RWPE1 (cell line): ENCODE measurements at regions not wholly inside any gene's neighbourhood (a gene's known extent, or its start where the extent isn't known, plus 50 kb on each side); places are given as distances from the start of the nearest gene placed in this dataset.
A peak's percentile ranks its signal among the peaks of the same experiment; 100 is the strongest.
"Not testable (repeated sequence)": the region's sequence is repeated elsewhere in the genome, so short reads cannot be mapped to it uniquely, and the experiment has no call there.

ENCODE experiments used
- CTCF ChIA-PET: fragments of 350-600 bp; sonication (Branson Sonifier 250); formaldehyde crosslinking; extraction: SDS; loops from one replicate; lab custom pipeline; 2021; lab: Yijun Ruan, JAX
- POLR2A ChIA-PET: fragments of 400-600 bp; formaldehyde crosslinking; extraction: SDS; loops from one replicate; lab custom pipeline; 2020; ENCODE audit warnings: antibody characterized with exemption; ENCODE audit not compliant: low non-redundant PET; lab: Yijun Ruan, JAX
- DNase-seq: peaks from one replicate; pipeline ENCODE4 v3.0.0; 2012; ENCODE audit warnings: low spot score
- H3K27ac ChIP-seq: fragments of 450-650 bp; 2 replicates; pipeline ENCODE4 v1.5.1; 2017
- TF ChIP-seq, protein P1 (sequence below): fragments of 450-650 bp; conservative IDR thresholded peaks from 2 replicates; pipeline ENCODE4 v1.5.1; 2017; ENCODE audit warnings: low read depth, mild to moderate bottlenecking

- ChIA-PET CTCF (interaction anchor here (0.6 kb wide), 1 partner anchor 9 kb away, joined by 4 read pairs; no protein-coding TSS in a partner anchor), POLR2A (no interaction called here)
- TF ChIP-seq, protein P1, sequence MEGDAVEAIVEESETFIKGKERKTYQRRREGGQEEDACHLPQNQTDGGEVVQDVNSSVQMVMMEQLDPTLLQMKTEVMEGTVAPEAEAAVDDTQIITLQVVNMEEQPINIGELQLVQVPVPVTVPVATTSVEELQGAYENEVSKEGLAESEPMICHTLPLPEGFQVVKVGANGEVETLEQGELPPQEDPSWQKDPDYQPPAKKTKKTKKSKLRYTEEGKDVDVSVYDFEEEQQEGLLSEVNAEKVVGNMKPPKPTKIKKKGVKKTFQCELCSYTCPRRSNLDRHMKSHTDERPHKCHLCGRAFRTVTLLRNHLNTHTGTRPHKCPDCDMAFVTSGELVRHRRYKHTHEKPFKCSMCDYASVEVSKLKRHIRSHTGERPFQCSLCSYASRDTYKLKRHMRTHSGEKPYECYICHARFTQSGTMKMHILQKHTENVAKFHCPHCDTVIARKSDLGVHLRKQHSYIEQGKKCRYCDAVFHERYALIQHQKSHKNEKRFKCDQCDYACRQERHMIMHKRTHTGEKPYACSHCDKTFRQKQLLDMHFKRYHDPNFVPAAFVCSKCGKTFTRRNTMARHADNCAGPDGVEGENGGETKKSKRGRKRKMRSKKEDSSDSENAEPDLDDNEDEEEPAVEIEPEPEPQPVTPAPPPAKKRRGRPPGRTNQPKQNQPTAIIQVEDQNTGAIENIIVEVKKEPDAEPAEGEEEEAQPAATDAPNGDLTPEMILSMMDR, result no peak
- DNase-seq, result no peak
- H3K27ac ChIP-seq, result no peak overlapping the region
Observed at GRCh38 chr3:169008776-169009358, 654.6 kb downstream of the MECOM start.

GRCh38 chr3:169007145-169007544, 656.4 kb downstream of the MECOM start:
- no peak overlapping the region for H3K27ac ChIP-seq
- TF ChIP-seq, protein P1, result no peak
- POLR2A ChIA-PET, result no interaction called here
- CTCF ChIA-PET, result no interaction called here
- no peak for DNase-seq

DNA sequence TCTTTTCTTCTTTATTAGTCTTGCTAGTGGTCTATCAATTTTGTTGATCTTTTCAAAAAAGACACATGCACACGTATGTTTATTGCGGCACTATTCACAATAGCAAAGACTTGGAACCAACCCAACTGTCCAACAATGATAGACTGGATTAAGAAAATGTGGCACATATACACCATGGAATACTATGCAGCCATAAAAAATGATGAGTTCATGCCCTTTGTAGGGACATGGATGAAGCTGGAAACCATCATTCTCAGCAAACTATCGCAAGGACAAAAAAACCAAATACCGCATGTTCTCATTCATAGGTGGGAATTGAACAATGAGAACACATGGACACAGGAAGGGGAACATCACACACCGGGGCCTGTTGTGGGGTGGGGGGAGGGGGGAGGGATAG, 657.1 kb downstream of the MECOM start:
- POLR2A ChIA-PET, H3K27ac ChIP-seq, DNase-seq, CTCF ChIA-PET: not testable (repeated sequence)

- POLR2A ChIA-PET, result no interaction called here
- CTCF ChIA-PET, result interaction anchor here (0.6 kb wide), 1 partner anchor 448 kb away, joined by 3 read pairs; no protein-coding TSS in a partner anchor
- H3K27ac ChIP-seq, result no peak overlapping the region
- TF ChIP-seq, protein P1, result no peak
- no peak for DNase-seq
Observed at GRCh38 chr3:169002689-169003088, 660.8 kb downstream of the MECOM start.

- peak; percentile 1 for DNase-seq
- CTCF ChIA-PET, result no interaction called here
- TF ChIP-seq, protein P1, result no peak
- no peak overlapping the region for H3K27ac ChIP-seq
- POLR2A ChIA-PET, result no interaction called here
Observed at GRCh38 chr3:168998792-168999191, 664.7 kb downstream of the MECOM start.

GRCh38 chr3:168997488-168997887, 666.0 kb downstream of the MECOM start:
- no peak overlapping the region for H3K27ac ChIP-seq
- ChIA-PET POLR2A (no interaction called here), CTCF (interaction anchor here (0.5 kb wide), 1 partner anchor 21 kb away, joined by 3 read pairs; no protein-coding TSS in a partner anchor)
- TF ChIP-seq, protein P1, result no peak
- DNase-seq, result no peak

GRCh38 chr3:168996622-168997021, 666.9 kb downstream of the MECOM start:
- ChIA-PET POLR2A (no interaction called here), CTCF (no interaction called here)
- no peak overlapping the region for H3K27ac ChIP-seq
- TF ChIP-seq, protein P1, result no peak
- DNase-seq, result no peak
